Karpas-422 (cell line): ENCODE measurements at regions not wholly inside any gene's neighbourhood (a gene's known extent, or its start where the extent isn't known, plus 50 kb on each side); places are given as distances from the start of the nearest gene placed in this dataset.

Source experiments
- DNase-seq: peaks from one replicate; pipeline ENCODE4 v3.0.0-alpha.2; 2015
- H2AFZ ChIP-seq: fragments of 200-600 bp; sonication (generic); 2 replicates; pipeline ENCODE4 v1.6.1; 2014; ENCODE audit warnings: antibody characterized with exemption, low read length, mixed read lengths
- H3K27ac ChIP-seq: fragments of 200-600 bp; sonication (generic); 2 replicates; pipeline ENCODE4 v1.5.1; 2014; ENCODE audit warnings: mild to moderate bottlenecking, low read length, moderate library complexity
- H3K27me3 ChIP-seq: fragments of 200-600 bp; sonication (generic); 2 replicates; pipeline ENCODE4 v1.6.1; 2014; ENCODE audit warnings: low read length, mixed read lengths
- H3K36me3 ChIP-seq: fragments of 200-600 bp; sonication (generic); 2 replicates; pipeline ENCODE4 v1.6.1; 2014; ENCODE audit warnings: low read length, mixed read lengths; ENCODE audit not compliant: insufficient read depth
- H3K4me1 ChIP-seq: fragments of 200-600 bp; sonication (generic); 2 replicates; pipeline ENCODE4 v1.6.1; 2014; ENCODE audit warnings: mild to moderate bottlenecking, low read length, mixed read lengths
- H3K4me2 ChIP-seq: fragments of 200-600 bp; sonication (generic); 2 replicates; pipeline ENCODE4 v1.6.1; 2014; ENCODE audit warnings: low read length, low read depth, mild to moderate bottlenecking; ENCODE audit not compliant: poor library complexity, severe bottlenecking
- H3K4me3 ChIP-seq: fragments of 200-600 bp; sonication (generic); 2 replicates; pipeline ENCODE4 v1.5.1; 2014; ENCODE audit warnings: mild to moderate bottlenecking, antibody characterized with exemption, low read length, mixed read lengths
- H3K79me2 ChIP-seq: fragments of 200-600 bp; sonication (generic); 2 replicates; pipeline ENCODE4 v1.6.1; 2014; ENCODE audit warnings: mild to moderate bottlenecking, low read length, mixed read lengths
- H3K9ac ChIP-seq: fragments of 200-600 bp; sonication (generic); 2 replicates; pipeline ENCODE4 v1.6.0; 2014; ENCODE audit warnings: low read length
- H3K9me2 ChIP-seq: fragments of 200-600 bp; sonication (generic), shearing (Covaris generic); replicated peaks from 2 replicates; pipeline ENCODE4 v1.6.0; 2014; ENCODE audit warnings: mild to moderate bottlenecking, low read length, moderate library complexity; ENCODE audit not compliant: insufficient read depth
- H3K9me3 ChIP-seq: fragments of 300-700, 200-600 bp; sonication (generic); 2 replicates; pipeline ENCODE4 v1.6.1; 2014; ENCODE audit warnings: low read length, mixed read lengths
- H4K20me1 ChIP-seq: fragments of 200-600 bp; sonication (generic); 2 replicates; pipeline ENCODE4 v1.6.1; 2014; ENCODE audit warnings: mild to moderate bottlenecking, antibody characterized with exemption, low read length, low read depth; ENCODE audit not compliant: insufficient read depth

- Histone ChIP-seq H3K27me3 (no peaks in the 10 kb centered on the region), H3K27ac (no peak overlapping the region), H3K9me3 (no peaks in the 10 kb centered on the region), H3K4me1 (no peaks in the 10 kb centered on the region), H3K4me2 (no peak overlapping the region), H2AFZ (no peak overlapping the region), H3K4me3 (no peak overlapping the region), H3K9ac (no peak overlapping the region), H3K79me2 (no peaks in the 10 kb centered on the region), H3K36me3 (no peaks in the 10 kb centered on the region), H4K20me1 (no peaks in the 10 kb centered on the region), H3K9me2 (no peaks in the 10 kb centered on the region)
- peak; percentile 23 for DNase-seq
These were observed 108.2 kb downstream of the RRM1 start for GRCh38 chr11:4202749-4203148.

- DNase-seq: no peak
- Histone ChIP-seq H3K27me3 (no peaks in the 10 kb centered on the region), H3K4me1 (no peaks in the 10 kb centered on the region), H3K9me3 (no peaks in the 10 kb centered on the region; the same call in 1 of the 2 replicates), H4K20me1 (no peaks in the 10 kb centered on the region), H3K4me3 (no peak overlapping the region), H3K27ac (no peak overlapping the region), H2AFZ (no peak overlapping the region), H3K79me2 (no peaks in the 10 kb centered on the region), H3K9me2 (no peaks in the 10 kb centered on the region), H3K9ac (no peak overlapping the region), H3K4me2 (no peak overlapping the region), H3K36me3 (no peaks in the 10 kb centered on the region)
These were observed 102.5 kb downstream of the RRM1 start for GRCh38 chr11:4197112-4197511.

- Histone ChIP-seq H2AFZ (no peak overlapping the region), H3K9me3 (no peaks in the 10 kb centered on the region; the same call in 1 of the 2 replicates), H3K27ac (no peak overlapping the region), H3K27me3 (no peaks in the 10 kb centered on the region), H3K4me3 (no peak overlapping the region), H3K36me3 (no peaks in the 10 kb centered on the region), H4K20me1 (no peaks in the 10 kb centered on the region), H3K4me2 (no peak overlapping the region), H3K79me2 (no peaks in the 10 kb centered on the region), H3K9ac (no peak overlapping the region), H3K4me1 (no peaks in the 10 kb centered on the region), H3K9me2 (no peaks in the 10 kb centered on the region)
- no peak for DNase-seq
These were observed 101.3 kb downstream of the RRM1 start for GRCh38 chr11:4195909-4196308.

- H3K9ac ChIP-seq: no peak overlapping the region
- H3K36me3 ChIP-seq: no peaks in the 10 kb centered on the region
- no peak overlapping the region for H3K4me3 ChIP-seq
- no peaks in the 10 kb centered on the region for H3K4me1 ChIP-seq
- H2AFZ ChIP-seq: no peak overlapping the region
- H3K79me2 ChIP-seq: no peaks in the 10 kb centered on the region
- no peak overlapping the region for H3K4me2 ChIP-seq
- DNase-seq: no peak
- no peaks in the 10 kb centered on the region; the same call in 1 of the 2 replicates for H3K9me3 ChIP-seq
- H3K9me2 ChIP-seq: no peaks in the 10 kb centered on the region
- no peaks in the 10 kb centered on the region for H4K20me1 ChIP-seq
- no peaks in the 10 kb centered on the region for H3K27me3 ChIP-seq
- no peak overlapping the region for H3K27ac ChIP-seq
These were observed 100.3 kb downstream of the RRM1 start for GRCh38 chr11:4194889-4195288.

- Histone ChIP-seq H3K27me3 (no peaks in the 10 kb centered on the region), H3K36me3 (no peaks in the 10 kb centered on the region), H3K4me3 (no peak overlapping the region), H3K4me2 (no peak overlapping the region), H3K4me1 (peaks cover 12% of the 10 kb centered on the region), H3K27ac (no peak overlapping the region), H2AFZ (no peak overlapping the region), H3K9ac (no peak overlapping the region), H3K9me3 (no peaks in the 10 kb centered on the region), H3K79me2 (no peaks in the 10 kb centered on the region), H3K9me2 (no peaks in the 10 kb centered on the region), H4K20me1 (no peaks in the 10 kb centered on the region)
- no peak for DNase-seq
These were observed 96.5 kb downstream of the RRM1 start for GRCh38 chr11:4191031-4191571.

- H3K9ac ChIP-seq: no peak overlapping the region
These were observed 95.9 kb downstream of the RRM1 start for GRCh38 chr11:4190519-4190918.

GRCh38 chr11:4190098-4190497 lies 95.5 kb downstream of the RRM1 start:
- H3K9me3 ChIP-seq: no peaks in the 10 kb centered on the region
- H3K9me2 ChIP-seq: no peaks in the 10 kb centered on the region
- no peak overlapping the region for H3K9ac ChIP-seq
- no peak overlapping the region for H3K4me2 ChIP-seq
- H3K27me3 ChIP-seq: no peaks in the 10 kb centered on the region
- no peak overlapping the region for H3K27ac ChIP-seq
- H3K4me1 ChIP-seq: peaks cover 12% of the 10 kb centered on the region
- H4K20me1 ChIP-seq: no peaks in the 10 kb centered on the region
- H3K79me2 ChIP-seq: no peaks in the 10 kb centered on the region
- no peak for DNase-seq
- no peak overlapping the region for H2AFZ ChIP-seq
- no peaks in the 10 kb centered on the region for H3K36me3 ChIP-seq
- no peak overlapping the region for H3K4me3 ChIP-seq

More at GRCh38 chr11:4190519-4190918, 95.9 kb downstream of the RRM1 start:
- DNase-seq: no peak
- H3K36me3 ChIP-seq: no peaks in the 10 kb centered on the region
- H3K27me3 ChIP-seq: no peaks in the 10 kb centered on the region
- H4K20me1 ChIP-seq: no peaks in the 10 kb centered on the region
- no peak overlapping the region for H3K4me2 ChIP-seq
- H3K27ac ChIP-seq: no peak overlapping the region
- no peaks in the 10 kb centered on the region for H3K9me3 ChIP-seq
- H3K4me3 ChIP-seq: no peak overlapping the region
- no peaks in the 10 kb centered on the region for H3K79me2 ChIP-seq
- H2AFZ ChIP-seq: no peak overlapping the region
- no peaks in the 10 kb centered on the region for H3K9me2 ChIP-seq
- peaks cover 12% of the 10 kb centered on the region for H3K4me1 ChIP-seq
